Panc1 (cell line): ENCODE measurements at regions not wholly inside any gene's neighbourhood (a gene's known extent, or its start where the extent isn't known, plus 50 kb on each side); places are given as distances from the start of the nearest gene placed in this dataset.

Experiments
- ATAC-seq: fragments of 200-7000 bp; cut with Tn5 transposase; 2 replicates; pipeline ENCODE4 v1.9.1; 2020; ENCODE audit warnings: mild to moderate bottlenecking, moderate library complexity
- BruUV-seq: library from RNA; stranded (reverse); fragments of 400-500 nt; replicated peaks from 2 replicates; lab custom pipeline; 2021; lab: Mats Ljungman, UMichigan
- CTCF ChIA-PET: fragments of 300-600 bp; sonication (Branson Sonifier 250); formaldehyde crosslinking; loops from one replicate; lab custom pipeline; 2022; ENCODE audit warnings: antibody characterized with exemption; lab: Charles Lee
- POLR2A ChIA-PET: fragments of 300-600 bp; sonication (Branson Sonifier 250); formaldehyde crosslinking; loops from one replicate; lab custom pipeline; 2022; ENCODE audit warnings: antibody characterized with exemption; lab: Charles Lee
- DNase-seq: peaks from one replicate; pipeline ENCODE4 v3.0.0-alpha.2; 2010; ENCODE audit warnings: low read depth, low spot score
- H3K27ac ChIP-seq: 2 replicates; pipeline ENCODE4 v1.5.1; 2011; ENCODE audit warnings: mild to moderate bottlenecking, low read length, inconsistent platforms
- H3K27me3 ChIP-seq: fragments of 200-500 bp; sonication (Bioruptor generic); 2 replicates; pipeline ENCODE4 v1.6.0; 2014; ENCODE audit warnings: low read length, inconsistent platforms; ENCODE audit not compliant: control insufficient read depth, insufficient read depth
- H3K36me3 ChIP-seq: fragments of 200-500 bp; sonication (Bioruptor generic); 2 replicates; pipeline ENCODE4 v1.5.1; 2014; ENCODE audit warnings: inconsistent platforms, mild to moderate bottlenecking, low read length, moderate library complexity; ENCODE audit not compliant: control insufficient read depth, insufficient read depth
- H3K4me1 ChIP-seq: 2 replicates; pipeline ENCODE4 v1.5.1; 2011; ENCODE audit warnings: inconsistent platforms, mild to moderate bottlenecking, low read length, moderate library complexity; ENCODE audit not compliant: control insufficient read depth, insufficient read depth
- H3K4me3 ChIP-seq, 2 experiments: 2 replicates each; pipeline ENCODE4 v1.5.1; 2011 to 2012; ENCODE audit warnings: low read depth in 2 of 2, low read length in 2 of 2, mild to moderate bottlenecking in 2 of 2, inconsistent platforms in 1 of 2, moderate library complexity in 1 of 2
- H3K9me3 ChIP-seq: fragments of 200-500 bp; sonication (Bioruptor generic); 2 replicates; pipeline ENCODE4 v1.5.1; 2014; ENCODE audit warnings: low read depth, mild to moderate bottlenecking, inconsistent platforms, low read length, moderate library complexity; ENCODE audit not compliant: control insufficient read depth, insufficient read depth
- CTCF ChIP-seq: fragments of 450-650 bp; IDR thresholded peaks from 2 replicates; pipeline ENCODE4 v1.5.1; 2017; ENCODE audit warnings: mild to moderate bottlenecking
- POLR2AphosphoS5 ChIP-seq: IDR thresholded peaks from 2 replicates; pipeline ENCODE4 v1.6.1; 2012; ENCODE audit warnings: mild to moderate bottlenecking, low read depth, low read length, moderate library complexity
- REST ChIP-seq, 2 experiments: IDR thresholded peaks; 2 replicates each; pipeline ENCODE4 v1.6.1; 2011 to 2012; ENCODE audit warnings: low read depth in 2 of 2, control low read depth in 1 of 2, low read length in 1 of 2, mild to moderate bottlenecking in 1 of 2, moderate library complexity in 1 of 2; ENCODE audit not compliant: insufficient read depth in 1 of 2
- SIN3A ChIP-seq: IDR thresholded peaks from 2 replicates; pipeline ENCODE4 v1.6.1; 2012; ENCODE audit warnings: low read depth, mild to moderate bottlenecking, low read length, moderate library complexity, borderline replicate concordance; ENCODE audit not compliant: insufficient read depth
- TCF7L2 ChIP-seq: IDR thresholded peaks from 2 replicates; pipeline ENCODE4 v1.6.1; 2011; ENCODE audit warnings: mild to moderate bottlenecking, low read depth, low read length, inconsistent platforms
- in situ Hi-C: cut with HindIII; loops from 2 replicates; pipeline ENCODE4 v1.10.0; 2016; ENCODE audit warnings: low sequenced_read_pairs, low pct_unique_long_range_greater_than_20kb
- intact Hi-C: fragments of 100-400 bp; cut with micrococcal nuclease; formaldehyde crosslinking; loops from one replicate; pipeline ENCODE4 v1.10.0; 2022; ENCODE audit not compliant: unreplicated experiment

- ATAC-seq: no peak
- TF ChIP-seq POLR2AphosphoS5 (no peak), REST (IDR thresholded peaks at IDR 0.05; ENCODE audit: insufficient read depth in 1 of 2, low read depth in 2 of 2, low read length in 1 of 2) (no peak), CTCF (no peak), TCF7L2 (no peak), SIN3A (no peak)
- Histone ChIP-seq H3K9me3 (no peaks in the 10 kb centered on the region), H3K4me3 (no peak overlapping the region), H3K27ac (no peak overlapping the region), H3K4me1 (no peaks in the 10 kb centered on the region), H3K36me3 (no peaks in the 10 kb centered on the region), H3K27me3 (peaks cover 9% of the 10 kb centered on the region)
- BruUV-seq: no TSS peak
- intact Hi-C loops (no loop called here), in situ Hi-C loops (no loop called here)
- ChIA-PET CTCF (no interaction called here), POLR2A (no interaction called here)
- no peak for DNase-seq
Observed at GRCh38 chr2:45205985-45206384, 196.7 kb upstream of the SIX2 start.

- DNase-seq: no peak
- in situ Hi-C loops (no loop called here), intact Hi-C loops (no loop called here)
- ChIA-PET POLR2A (no interaction called here), CTCF (no interaction called here)
- BruUV-seq: no TSS peak
- Histone ChIP-seq H3K4me1 (no peaks in the 10 kb centered on the region), H3K27me3 (peaks cover 9% of the 10 kb centered on the region), H3K27ac (no peak overlapping the region), H3K4me3 (no peak overlapping the region), H3K36me3 (no peaks in the 10 kb centered on the region), H3K9me3 (no peaks in the 10 kb centered on the region)
- ATAC-seq: no peak
- no peak for TF ChIP-seq POLR2AphosphoS5
- TF ChIP-seq CTCF: no peak
- no peak for TF ChIP-seq TCF7L2
- no peak for TF ChIP-seq REST (IDR thresholded peaks at IDR 0.05; ENCODE audit: insufficient read depth in 1 of 2, low read depth in 2 of 2, low read length in 1 of 2)
- TF ChIP-seq SIN3A: no peak
Observed at GRCh38 chr2:45205480-45205879, 196.2 kb upstream of the SIX2 start.
